ENCODE measurements at regions not wholly inside any gene's neighbourhood (a gene's known extent, or its start where the extent isn't known, plus 50 kb on each side); places are given as distances from the start of the nearest gene placed in this dataset.

- ChIA-PET CTCF (interaction anchor here (1.1 kb wide), 1 partner anchor 11 kb away, joined by 3 read pairs; no protein-coding TSS in a partner anchor), POLR2A (no interaction called here)
- FAIRE-seq (no peak), ATAC-seq (no peak), DNase-seq (ENCODE audit: low read depth in 1 of 2, low spot score in 1 of 2) (no peak)
- no peaks in the 10 kb centered on the region for H3K4me1 ChIP-seq
- no peak overlapping the region for H3K4me2 ChIP-seq
- no peak for TF ChIP-seq SMC3 (IDR thresholded peaks at IDR 0.05)
- no peak overlapping the region for H3K4me3 ChIP-seq
- H3K27ac ChIP-seq: no peak overlapping the region
- 89% methylated on average over 1 of the region's 1 CpG for WGBS (ENCODE audit: missing lambda C conversion rate)
- no peaks in the 10 kb centered on the region; the same call in 2 of the 3 replicates for H3K9me3 ChIP-seq
Measured at GRCh38 chr5:125100342-125100741, 353.9 kb upstream of the ZNF608 start.

GRCh38 chr5:125100951-125101350 is 354.5 kb upstream of the ZNF608 start:
- 60% methylated on average over 4 of the region's 4 CpGs for WGBS (ENCODE audit: missing lambda C conversion rate)
- no peaks in the 10 kb centered on the region; the same call in 2 of the 3 replicates for H3K9me3 ChIP-seq
- TF ChIP-seq FOXS1 (CRISPR knock-in tag; IDR thresholded peaks at IDR 0.05) (no peak), TFCP2L1 (CRISPR knock-in tag; IDR thresholded peaks at IDR 0.05) (no peak), RAD21 (conservative IDR thresholded peaks at IDR 0.05 in 1 of 2, IDR thresholded peaks at IDR 0.05 in 1 of 2) (no peak), HOXA7 (CRISPR knock-in tag; IDR thresholded peaks at IDR 0.05) (no peak), EHF (CRISPR knock-in tag; IDR thresholded peaks at IDR 0.05) (no peak), PBX3 (IDR thresholded peaks at IDR 0.05) (no peak), RNF2 (IDR thresholded peaks at IDR 0.05; ENCODE audit: borderline replicate concordance, low read depth) (no peak), HEYL (CRISPR knock-in tag; IDR thresholded peaks at IDR 0.05) (no peak), ZC3H11A (IDR thresholded peaks at IDR 0.05) (no peak), CTCF (IDR thresholded peaks at IDR 0.05) (no peak), EP300 (IDR thresholded peaks at IDR 0.05) (no peak), USF2 (IDR thresholded peaks at IDR 0.05) (no peak), HDAC2 (IDR thresholded peaks at IDR 0.05) (no peak), JUN (IDR thresholded peaks at IDR 0.05) (no peak), CBX2 (IDR thresholded peaks at IDR 0.05; ENCODE audit: borderline replicate concordance, low read depth) (no peak), RFX5 (IDR thresholded peaks at IDR 0.05) (no peak), POLR2A (IDR thresholded peaks at IDR 0.05; ENCODE audit: low read length) (no peak), FOSL2 (IDR thresholded peaks at IDR 0.05) (no peak), FOSL2 (CRISPR knock-in tag; IDR thresholded peaks at IDR 0.05) (no peak), FOSB (CRISPR knock-in tag; IDR thresholded peaks at IDR 0.05) (no peak)
- ChIA-PET POLR2A (no interaction called here), CTCF (no interaction called here)
- DNase-seq (ENCODE audit: low read depth in 1 of 2, low spot score in 1 of 2): no peak
- H3K4me2 ChIP-seq: no peak overlapping the region
- no peak for ATAC-seq
- no peak overlapping the region for H3K4me3 ChIP-seq
- no peaks in the 10 kb centered on the region for H3K4me1 ChIP-seq
- no peak overlapping the region for H3K27ac ChIP-seq
- no peak for FAIRE-seq

GRCh38 chr5:125103459-125103858 is 357.0 kb upstream of the ZNF608 start:
- DNase-seq (ENCODE audit: low read depth in 1 of 2, low spot score in 1 of 2): no peak
- 33% methylated on average over 1 of the region's 1 CpG for WGBS (ENCODE audit: missing lambda C conversion rate)
- Histone ChIP-seq H3K9me3 (no peaks in the 10 kb centered on the region), H3K4me1 (no peaks in the 10 kb centered on the region), H3K4me2 (no peak overlapping the region), H3K27ac (no peak overlapping the region), H3K4me3 (no peak overlapping the region)
- FAIRE-seq: no peak
- CTCF ChIA-PET: no interaction called here
- no peak for ATAC-seq
- TF ChIP-seq MYC (IDR thresholded peaks at IDR 0.05; ENCODE audit: borderline replicate concordance, low read length) (no peak), JUN (IDR thresholded peaks at IDR 0.05) (no peak), FOXS1 (CRISPR knock-in tag; IDR thresholded peaks at IDR 0.05) (no peak), ZNF302 (CRISPR knock-in tag; IDR thresholded peaks at IDR 0.05) (no peak), TFCP2L1 (CRISPR knock-in tag; IDR thresholded peaks at IDR 0.05) (no peak), HDAC2 (IDR thresholded peaks at IDR 0.05) (no peak), NPAS2 (CRISPR knock-in tag; IDR thresholded peaks at IDR 0.05; ENCODE audit: borderline replicate concordance) (no peak), CTCF (IDR thresholded peaks at IDR 0.05) (no peak), FOSL2 (IDR thresholded peaks at IDR 0.05) (no peak), FOSL2 (CRISPR knock-in tag; IDR thresholded peaks at IDR 0.05) (no peak), HES2 (IDR thresholded peaks at IDR 0.05) (no peak), MAX (IDR thresholded peaks at IDR 0.05) (no peak), POLR2AphosphoS2 (conservative IDR thresholded peaks at IDR 0.05; ENCODE audit: low read length) (no peak), HOXB5 (CRISPR knock-in tag; IDR thresholded peaks at IDR 0.05) (no peak), ESRRA (IDR thresholded peaks at IDR 0.05; ENCODE audit: borderline replicate concordance, low read length) (no peak)
- POLR2A ChIA-PET: no interaction called here
